Coronary artery (tissue), 2 donors: ENCODE measurements at regions not wholly inside any gene's neighbourhood (a gene's known extent, or its start where the extent isn't known, plus 50 kb on each side); places are given as distances from the start of the nearest gene placed in this dataset.

ENCODE experiments used
- DNase-seq: peaks from one replicate; pipeline ENCODE4 v3.0.0-alpha.2; 2017; ENCODE audit warnings: low spot score
- H3K27ac ChIP-seq, 2 donors: fragments of 200-600 bp; sonication (generic); one replicate each; pipeline ENCODE4 v1.5.1; 2016 to 2019
- H3K4me3 ChIP-seq: fragments of 200-600 bp; sonication (generic); 2 replicates; pipeline ENCODE4 v1.5.1; 2016; ENCODE audit warnings: mild to moderate bottlenecking, moderate library complexity
- CTCF ChIP-seq: fragments of 200-600 bp; sonication (generic); IDR thresholded peaks from one replicate; pipeline ENCODE4 v1.5.1; 2019; ENCODE audit warnings: antibody characterized with exemption

DNA sequence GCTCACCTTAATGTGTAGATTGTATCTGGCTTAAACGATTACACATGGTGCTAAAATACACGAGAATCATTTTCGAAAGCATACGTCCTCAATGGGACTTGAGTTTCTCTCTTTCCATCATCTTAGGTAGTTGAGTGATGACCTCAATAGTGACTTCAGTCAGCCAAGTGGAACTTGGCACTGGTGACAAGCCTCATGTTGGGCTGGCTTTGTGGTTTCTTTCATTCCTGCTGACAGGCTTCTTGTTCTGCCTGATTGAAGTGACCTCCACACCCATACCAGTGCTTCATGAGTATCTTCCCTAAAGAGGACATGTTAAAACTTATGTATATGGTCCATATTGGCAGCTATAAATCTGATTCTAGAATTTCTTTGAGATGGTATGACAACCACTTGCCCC, 159.1 kb upstream of the WDR1 start:
- no peak overlapping the region for H3K27ac ChIP-seq
- DNase-seq = no peak
- no peak for TF ChIP-seq CTCF
- H3K4me3 ChIP-seq = no peak overlapping the region

DNA sequence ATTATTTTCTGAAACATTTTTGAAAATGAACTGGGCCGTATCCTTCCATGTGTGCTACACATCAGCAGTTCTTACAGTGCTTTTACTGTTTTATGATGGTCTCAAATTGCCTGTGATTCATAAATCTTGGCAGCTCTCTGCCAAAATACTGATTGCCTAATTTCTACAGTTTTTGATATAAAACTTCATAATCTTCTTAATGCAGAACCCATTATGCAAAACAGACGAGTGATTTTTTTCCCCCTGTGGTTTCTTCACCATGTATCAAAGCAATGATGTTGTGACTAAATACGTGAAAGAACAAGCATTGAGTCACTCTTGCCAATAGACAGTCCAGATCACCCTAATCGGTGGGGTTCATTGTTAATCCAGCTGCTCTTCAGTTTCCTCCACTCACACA, 156.4 kb upstream of the WDR1 start:
- Histone ChIP-seq H3K4me3 (no peak overlapping the region), H3K27ac (no peak overlapping the region)
- TF ChIP-seq CTCF = no peak
- no peak for DNase-seq

DNA sequence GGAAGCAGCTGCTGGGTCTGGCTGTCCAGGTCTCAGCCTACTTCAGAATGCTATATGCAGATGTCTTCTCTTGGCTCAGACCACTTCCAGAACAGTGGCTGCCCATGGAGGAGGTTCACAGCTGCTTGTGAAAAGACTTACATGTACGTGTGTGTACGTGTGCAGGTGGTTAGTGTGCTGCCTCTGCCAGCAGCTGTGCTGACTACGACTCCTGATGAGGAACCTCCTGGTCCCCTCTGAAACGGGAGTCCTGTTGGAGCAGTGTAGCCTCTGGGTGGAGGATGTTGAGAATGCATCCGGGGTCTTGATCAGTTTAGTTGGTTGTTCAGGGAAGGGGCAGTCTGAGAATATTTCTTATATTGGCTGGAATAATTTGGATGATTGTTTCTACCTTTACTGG, 155.9 kb upstream of the WDR1 start:
- TF ChIP-seq CTCF = no peak
- Histone ChIP-seq H3K27ac (no peak overlapping the region), H3K4me3 (no peak overlapping the region)
- DNase-seq = no peak

DNA sequence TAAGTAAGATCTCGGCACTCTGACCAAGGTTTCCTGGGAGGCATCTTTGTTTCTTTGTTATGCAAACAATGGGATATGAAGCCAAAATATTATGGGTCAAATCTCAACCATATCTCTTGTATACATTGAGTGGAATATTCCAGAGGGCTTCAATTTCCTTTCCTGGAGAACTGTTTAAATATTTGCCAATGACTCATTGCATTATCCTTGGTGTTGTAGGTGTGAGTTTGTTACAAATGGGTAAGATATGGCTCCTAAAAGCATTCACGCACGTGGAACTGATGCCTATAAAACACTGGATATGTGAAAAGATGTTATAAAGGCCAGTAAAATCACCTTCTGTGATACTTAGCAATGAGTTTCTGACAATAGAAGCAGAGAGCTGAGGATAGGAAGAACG, 150.5 kb upstream of the WDR1 start:
- Histone ChIP-seq H3K27ac (no peak overlapping the region), H3K4me3 (no peak overlapping the region)
- no peak for DNase-seq
- no peak for TF ChIP-seq CTCF

- DNase-seq = no peak
- Histone ChIP-seq H3K27ac (no peak overlapping the region), H3K4me3 (no peak overlapping the region)
- no peak for TF ChIP-seq CTCF
Measured at GRCh38 chr4:10260777-10261176, 144.2 kb upstream of the WDR1 start.

DNA sequence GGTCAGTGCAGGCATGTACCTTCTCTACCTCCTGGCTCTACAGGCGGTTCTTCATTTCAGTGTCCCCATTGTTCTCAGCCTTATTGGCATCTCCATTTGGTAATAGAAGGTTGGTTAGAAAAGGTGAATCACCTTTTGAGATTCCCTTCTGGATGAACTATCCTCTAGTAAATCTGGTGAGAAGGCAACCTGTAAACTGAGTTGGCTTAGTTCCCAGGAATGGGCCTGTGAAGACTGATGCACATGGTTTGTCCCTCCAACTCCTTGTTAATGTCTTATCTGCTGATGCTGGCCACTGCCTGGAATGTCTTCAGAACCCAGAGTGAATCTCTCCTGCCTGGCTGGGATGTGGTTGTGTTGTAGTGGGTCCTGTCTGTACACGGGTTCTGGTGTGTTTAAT, 143.4 kb upstream of the WDR1 start:
- Histone ChIP-seq H3K4me3 (no peak overlapping the region), H3K27ac (no peak overlapping the region)
- TF ChIP-seq CTCF = no peak
- DNase-seq = no peak

GRCh38 chr4:10256203-10256602, 139.6 kb upstream of the WDR1 start:
- DNase-seq = no peak
- Histone ChIP-seq H3K4me3 (no peak overlapping the region), H3K27ac (no peak overlapping the region)
- no peak for TF ChIP-seq CTCF
